Keratinocyte (primary cell): ENCODE measurements at regions not wholly inside any gene's neighbourhood (a gene's known extent, or its start where the extent isn't known, plus 50 kb on each side); places are given as distances from the start of the nearest gene placed in this dataset.

ENCODE experiments used
- DNase-seq: peaks from one replicate; pipeline ENCODE4 v3.0.0-alpha.2; 2011; ENCODE audit warnings: low read depth, missing footprints, low spot score
- FAIRE-seq: peaks from 2 replicates; lab custom pipeline; 2011; peaks lifted over from hg19 to GRCh38; lab: Jason Lieb, UNC
- H2AFZ ChIP-seq: 2 replicates; pipeline ENCODE4 v1.6.0; 2012; ENCODE audit warnings: low read length, control low read depth, inconsistent platforms; ENCODE audit not compliant: control insufficient read depth
- H3K27ac ChIP-seq: 2 replicates; pipeline ENCODE4 v1.5.1; 2011; ENCODE audit warnings: low read length; ENCODE audit not compliant: control insufficient read depth, insufficient read depth
- H3K27me3 ChIP-seq: 3 replicates; pipeline ENCODE4 v1.6.0; 2011; ENCODE audit warnings: low read length; ENCODE audit not compliant: control insufficient read depth, insufficient read depth; ENCODE audit errors: extremely low read depth
- H3K36me3 ChIP-seq, 2 experiments: 2 replicates in 1 of 2; 3 replicates in 1 of 2; pipeline ENCODE4 v1.5.1; 2011; ENCODE audit warnings: low read length in 2 of 2, mild to moderate bottlenecking in 1 of 2; ENCODE audit not compliant: control insufficient read depth in 2 of 2, insufficient read depth in 2 of 2; ENCODE audit errors: extremely low read depth in 1 of 2
- H3K4me1 ChIP-seq: 3 replicates; pipeline ENCODE4 v1.5.1; 2011; ENCODE audit warnings: low read length; ENCODE audit not compliant: control insufficient read depth, insufficient read depth; ENCODE audit errors: extremely low read depth
- H3K4me2 ChIP-seq: 3 replicates; pipeline ENCODE4 v1.6.0; 2011; ENCODE audit warnings: low read depth, low read length; ENCODE audit not compliant: control insufficient read depth, insufficient read depth; ENCODE audit errors: extremely low read depth
- H3K4me3 ChIP-seq, 3 experiments: fragments of 200-600 bp in 1 of 3; sonication (generic) in 1 of 3; 2 replicates in 2 of 3; 3 replicates in 1 of 3; pipeline ENCODE4 v1.5.1; 2011 to 2016; ENCODE audit warnings: low read length in 3 of 3, mild to moderate bottlenecking in 3 of 3, control low read depth in 2 of 3, inconsistent platforms in 1 of 3, low read depth in 1 of 3, mixed read lengths in 1 of 3, mixed run types in 1 of 3, moderate library complexity in 1 of 3; ENCODE audit not compliant: control insufficient read depth in 2 of 3, insufficient read depth in 2 of 3; ENCODE audit errors: extremely low read depth in 1 of 3
- H3K79me2 ChIP-seq: 2 replicates; pipeline ENCODE4 v1.6.0; 2012; ENCODE audit warnings: low read length; ENCODE audit not compliant: control insufficient read depth, insufficient read depth
- H3K9ac ChIP-seq: 3 replicates; pipeline ENCODE4 v1.6.0; 2011; ENCODE audit warnings: low read length; ENCODE audit not compliant: control insufficient read depth, insufficient read depth; ENCODE audit errors: extremely low read depth
- H3K9me1 ChIP-seq: 3 replicates; pipeline ENCODE4 v1.6.0; 2011; ENCODE audit warnings: low read length; ENCODE audit not compliant: control insufficient read depth, insufficient read depth; ENCODE audit errors: extremely low read depth
- H3K9me3 ChIP-seq: 2 replicates; pipeline ENCODE4 v1.5.1; 2012; ENCODE audit warnings: low read depth, low read length; ENCODE audit not compliant: control insufficient read depth
- H4K20me1 ChIP-seq: 3 replicates; pipeline ENCODE4 v1.6.0; 2011; ENCODE audit warnings: low read length; ENCODE audit not compliant: control insufficient read depth, insufficient read depth; ENCODE audit errors: extremely low read depth
- EZH2 ChIP-seq: IDR thresholded peaks from one replicate; pipeline ENCODE4 v1.6.1; 2012; ENCODE audit warnings: inconsistent platforms, mild to moderate bottlenecking, low read length, moderate library complexity
- dilution Hi-C: fragments of 300-500 bp; cut with MboI; formaldehyde crosslinking; loops from one replicate; pipeline ENCODE4 v1.7.0; 2020; ENCODE audit warnings: low sequenced_read_pairs; ENCODE audit not compliant: extremely low pct_ligation_motif_present
- TF ChIP-seq, protein P1 (sequence below), 3 experiments: IDR thresholded peaks in 1 of 3; conservative IDR thresholded peaks in 1 of 3; optimal IDR thresholded peaks in 1 of 3; 2 replicates in 2 of 3; 3 replicates in 1 of 3; pipeline versions ENCODE3 to v1.5.1; 2011; ENCODE audit warnings: low read length in 3 of 3, mild to moderate bottlenecking in 3 of 3, moderate library complexity in 2 of 3, control low read depth in 1 of 3, inconsistent platforms in 1 of 3; ENCODE audit not compliant: insufficient read depth in 2 of 3; ENCODE audit errors: extremely low read depth in 1 of 3

DNA sequence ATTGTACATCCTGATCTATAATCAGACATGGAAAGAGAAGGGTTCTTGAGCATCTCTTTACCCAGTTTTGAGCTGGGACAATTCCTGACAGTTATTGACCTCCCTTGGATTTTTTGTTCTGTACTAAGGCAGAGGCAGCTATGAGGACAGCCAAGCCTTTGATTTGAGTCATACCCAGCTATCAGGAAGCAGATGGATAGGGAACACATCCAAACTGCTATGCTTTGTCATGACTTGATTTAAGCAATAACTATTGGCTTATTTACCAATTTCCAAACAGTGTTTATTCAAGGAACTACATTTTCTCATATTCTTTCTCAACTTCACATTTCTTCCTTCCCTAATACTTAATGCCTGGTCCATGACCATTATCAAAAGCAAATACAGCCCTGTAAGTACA is 396.4 kb upstream of the STEAP1 start:
- Histone ChIP-seq H3K27ac (no peak overlapping the region), H3K9me3 (no peaks in the 10 kb centered on the region), H4K20me1 (no peaks in the 10 kb centered on the region), H3K9ac (no peak overlapping the region), H3K36me3 (no peaks in the 10 kb centered on the region), H3K4me1 (no peaks in the 10 kb centered on the region), H3K4me3 (no peak overlapping the region), H3K27me3 (no peaks in the 10 kb centered on the region), H3K4me2 (no peak overlapping the region), H2AFZ (no peak overlapping the region), H3K9me1 (no peaks in the 10 kb centered on the region), H3K79me2 (no peaks in the 10 kb centered on the region)
- no peak for DNase-seq
- TF ChIP-seq, protein P1, sequence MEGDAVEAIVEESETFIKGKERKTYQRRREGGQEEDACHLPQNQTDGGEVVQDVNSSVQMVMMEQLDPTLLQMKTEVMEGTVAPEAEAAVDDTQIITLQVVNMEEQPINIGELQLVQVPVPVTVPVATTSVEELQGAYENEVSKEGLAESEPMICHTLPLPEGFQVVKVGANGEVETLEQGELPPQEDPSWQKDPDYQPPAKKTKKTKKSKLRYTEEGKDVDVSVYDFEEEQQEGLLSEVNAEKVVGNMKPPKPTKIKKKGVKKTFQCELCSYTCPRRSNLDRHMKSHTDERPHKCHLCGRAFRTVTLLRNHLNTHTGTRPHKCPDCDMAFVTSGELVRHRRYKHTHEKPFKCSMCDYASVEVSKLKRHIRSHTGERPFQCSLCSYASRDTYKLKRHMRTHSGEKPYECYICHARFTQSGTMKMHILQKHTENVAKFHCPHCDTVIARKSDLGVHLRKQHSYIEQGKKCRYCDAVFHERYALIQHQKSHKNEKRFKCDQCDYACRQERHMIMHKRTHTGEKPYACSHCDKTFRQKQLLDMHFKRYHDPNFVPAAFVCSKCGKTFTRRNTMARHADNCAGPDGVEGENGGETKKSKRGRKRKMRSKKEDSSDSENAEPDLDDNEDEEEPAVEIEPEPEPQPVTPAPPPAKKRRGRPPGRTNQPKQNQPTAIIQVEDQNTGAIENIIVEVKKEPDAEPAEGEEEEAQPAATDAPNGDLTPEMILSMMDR (optimal IDR thresholded peaks at IDR 0.05 in 1 of 3, IDR thresholded peaks at IDR 0.05 in 1 of 3, conservative IDR thresholded peaks at IDR 0.05 in 1 of 3; ENCODE audit: extremely low read depth in 1 of 3, insufficient read depth in 2 of 3, low read length in 3 of 3): no peak
- TF ChIP-seq EZH2: no peak
- dilution Hi-C loops: no loop called here
- no peak for FAIRE-seq

DNA sequence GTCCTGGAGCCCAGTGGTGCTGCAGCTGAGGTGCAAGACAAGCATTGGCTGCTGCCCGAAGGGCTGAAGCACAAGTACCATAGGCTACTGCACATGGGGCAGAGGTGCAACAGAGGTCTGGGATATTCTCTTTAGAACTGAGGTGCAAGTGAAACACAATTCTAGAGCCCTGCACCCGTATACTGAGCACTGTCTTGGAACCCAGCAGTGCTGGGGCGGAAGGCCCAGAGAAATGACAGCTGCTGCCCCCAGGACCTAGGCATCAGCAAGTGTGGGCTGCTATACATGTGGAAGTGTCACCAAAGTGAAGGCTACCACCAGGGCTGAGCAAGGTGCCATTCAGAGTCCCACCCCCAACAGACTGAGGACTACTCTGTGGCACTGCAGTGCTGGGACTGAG is 393.6 kb upstream of the STEAP1 start:
- dilution Hi-C loops: no loop called here
- FAIRE-seq: no peak

More for the DNA sequence above, 393.6 kb upstream of the STEAP1 start:
- H3K9ac ChIP-seq: no peak overlapping the region
- H3K4me3 ChIP-seq: no peak overlapping the region
- no peak for TF ChIP-seq EZH2
- TF ChIP-seq, protein P1 (optimal IDR thresholded peaks at IDR 0.05 in 1 of 3, IDR thresholded peaks at IDR 0.05 in 1 of 3, conservative IDR thresholded peaks at IDR 0.05 in 1 of 3; ENCODE audit: extremely low read depth in 1 of 3, insufficient read depth in 2 of 3, low read length in 3 of 3): no peak
- no peaks in the 10 kb centered on the region for H4K20me1 ChIP-seq
- no peaks in the 10 kb centered on the region for H3K9me3 ChIP-seq
- DNase-seq: no peak
- H2AFZ ChIP-seq: no peak overlapping the region
- H3K36me3 ChIP-seq: no peaks in the 10 kb centered on the region
- H3K27ac ChIP-seq: no peak overlapping the region
- H3K4me2 ChIP-seq: no peak overlapping the region
- H3K9me1 ChIP-seq: no peaks in the 10 kb centered on the region
- no peaks in the 10 kb centered on the region for H3K27me3 ChIP-seq
- H3K79me2 ChIP-seq: no peaks in the 10 kb centered on the region
- no peaks in the 10 kb centered on the region for H3K4me1 ChIP-seq
